OCI-M1 (cell line): ENCODE measurements at regions not wholly inside any gene's neighbourhood (a gene's known extent, or its start where the extent isn't known, plus 50 kb on each side); places are given as distances from the start of the nearest gene placed in this dataset.
A peak's percentile ranks its signal among the peaks of the same experiment; 100 is the strongest.

Experiments used
- DNase-seq: peaks from one replicate; lab custom pipeline; 2025; lab: John Stamatoyannopoulos, UW

GRCh38 chr17:65365169-65365568, 196.3 kb downstream of the AXIN2 start:
- DNase-seq = no peak

GRCh38 chr17:65364438-65364837, 197.0 kb downstream of the AXIN2 start:
- DNase-seq = no peak

- DNase-seq = no peak
These were observed 198.6 kb downstream of the AXIN2 start for GRCh38 chr17:65362826-65363225.

GRCh38 chr17:65360961-65361552, 200.4 kb downstream of the AXIN2 start:
- DNase-seq = no peak

- DNase-seq = no peak
These were observed 202.4 kb downstream of the AXIN2 start for GRCh38 chr17:65359016-65359415.

- no peak for DNase-seq
These were observed 204.9 kb downstream of the AXIN2 start for GRCh38 chr17:65356536-65356935.

- DNase-seq = no peak
These were observed 206.2 kb downstream of the AXIN2 start for GRCh38 chr17:65355246-65355645.

- no peak for DNase-seq
These were observed 211.5 kb downstream of the AXIN2 start for GRCh38 chr17:65349916-65350315.

GRCh38 chr17:65346166-65346565, 209.0 kb downstream of the RGS9 start:
- no peak for DNase-seq

GRCh38 chr17:65345261-65346005, 208.3 kb downstream of the RGS9 start:
- no peak for DNase-seq

- DNase-seq = no peak
These were observed 203.2 kb downstream of the RGS9 start for GRCh38 chr17:65340401-65340800.

GRCh38 chr17:65334406-65334805, 197.2 kb downstream of the RGS9 start:
- no peak for DNase-seq

- no peak for DNase-seq
These were observed 195.6 kb downstream of the RGS9 start for GRCh38 chr17:65332779-65333178.

- no peak for DNase-seq
These were observed 195.2 kb downstream of the RGS9 start for GRCh38 chr17:65332375-65332774.

- DNase-seq = no peak
These were observed 191.4 kb downstream of the RGS9 start for GRCh38 chr17:65328567-65328966.

- DNase-seq = no peak
These were observed 187.6 kb downstream of the RGS9 start for GRCh38 chr17:65324611-65325342.

- DNase-seq = no peak
These were observed 185.9 kb downstream of the RGS9 start for GRCh38 chr17:65323049-65323448.

GRCh38 chr17:65320820-65321219, 183.7 kb downstream of the RGS9 start:
- no peak for DNase-seq

- DNase-seq = peak; percentile 4
These were observed 177.0 kb downstream of the RGS9 start for GRCh38 chr17:65314212-65314611.

GRCh38 chr17:65312718-65313377, 175.7 kb downstream of the RGS9 start:
- DNase-seq = no peak

- DNase-seq = no peak
These were observed 174.1 kb downstream of the RGS9 start for GRCh38 chr17:65311261-65311660.

GRCh38 chr17:65307961-65308316, 170.8 kb downstream of the RGS9 start:
- DNase-seq = no peak
